ENCODE measurements at regions not wholly inside any gene's neighbourhood (a gene's known extent, or its start where the extent isn't known, plus 50 kb on each side); places are given as distances from the start of the nearest gene placed in this dataset.

DNA sequence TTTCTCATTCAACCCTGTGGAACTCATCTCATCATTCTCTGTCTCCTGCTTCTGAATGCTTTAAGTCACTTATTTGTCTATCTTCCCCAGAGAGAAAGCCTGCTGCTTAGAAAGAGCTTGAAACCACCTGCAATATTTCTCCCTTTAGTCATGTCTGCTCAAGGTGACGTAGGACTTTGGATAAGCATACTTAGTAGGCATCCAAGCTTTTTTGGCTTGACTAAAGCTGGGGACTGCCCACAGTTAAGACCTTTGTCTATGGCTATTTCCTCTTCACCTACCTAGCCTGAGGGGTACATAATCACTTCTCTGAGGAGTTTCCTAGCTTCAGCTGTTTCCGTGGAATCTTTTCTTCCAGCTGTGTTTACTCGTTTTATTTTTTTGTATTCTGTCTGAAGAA lies 665.8 kb upstream of the CAMK1G start:
- no peak for ATAC-seq (ENCODE audit: poor library complexity)
- Mint-ChIP-seq H3K4me1 (ENCODE audit: low read depth) (no peaks in the 10 kb centered on the region), H3K27me3 (no peaks in the 10 kb centered on the region), H3K4me3 (no peak overlapping the region), H3K36me3 (ENCODE audit: low read depth) (no peaks in the 10 kb centered on the region), H3K27ac (no peak overlapping the region), H3K9me3 (peaks cover 4% of the 10 kb centered on the region)
- Histone ChIP-seq H3K4me3 (ENCODE audit: low read length) (no peak overlapping the region), H3K9me3 (ENCODE audit: control insufficient read depth in 1 of 2, insufficient read depth in 1 of 2, low read length in 2 of 2) (no peaks in the 10 kb centered on the region), H3K27me3 (ENCODE audit: control insufficient read depth in 1 of 2, insufficient read depth in 2 of 2, low read length in 2 of 2) (no peaks in the 10 kb centered on the region), H3K36me3 (ENCODE audit: insufficient read depth, low read length) (no peaks in the 10 kb centered on the region), H3K27ac (ENCODE audit: low read depth in 1 of 2, low read length in 2 of 2) (no peak overlapping the region), H3K4me1 (ENCODE audit: insufficient read depth, low read length) (no peaks in the 10 kb centered on the region)
- POLR2A ChIA-PET: no interaction called here
- no peak for DNase-seq
- intact Hi-C loops (cut with DNase I, micrococcal nuclease): no loop called here
- CTCF ChIA-PET: no interaction called here
- TF ChIP-seq, protein P1, sequence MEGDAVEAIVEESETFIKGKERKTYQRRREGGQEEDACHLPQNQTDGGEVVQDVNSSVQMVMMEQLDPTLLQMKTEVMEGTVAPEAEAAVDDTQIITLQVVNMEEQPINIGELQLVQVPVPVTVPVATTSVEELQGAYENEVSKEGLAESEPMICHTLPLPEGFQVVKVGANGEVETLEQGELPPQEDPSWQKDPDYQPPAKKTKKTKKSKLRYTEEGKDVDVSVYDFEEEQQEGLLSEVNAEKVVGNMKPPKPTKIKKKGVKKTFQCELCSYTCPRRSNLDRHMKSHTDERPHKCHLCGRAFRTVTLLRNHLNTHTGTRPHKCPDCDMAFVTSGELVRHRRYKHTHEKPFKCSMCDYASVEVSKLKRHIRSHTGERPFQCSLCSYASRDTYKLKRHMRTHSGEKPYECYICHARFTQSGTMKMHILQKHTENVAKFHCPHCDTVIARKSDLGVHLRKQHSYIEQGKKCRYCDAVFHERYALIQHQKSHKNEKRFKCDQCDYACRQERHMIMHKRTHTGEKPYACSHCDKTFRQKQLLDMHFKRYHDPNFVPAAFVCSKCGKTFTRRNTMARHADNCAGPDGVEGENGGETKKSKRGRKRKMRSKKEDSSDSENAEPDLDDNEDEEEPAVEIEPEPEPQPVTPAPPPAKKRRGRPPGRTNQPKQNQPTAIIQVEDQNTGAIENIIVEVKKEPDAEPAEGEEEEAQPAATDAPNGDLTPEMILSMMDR (IDR thresholded peaks at IDR 0.05): no peak

DNA sequence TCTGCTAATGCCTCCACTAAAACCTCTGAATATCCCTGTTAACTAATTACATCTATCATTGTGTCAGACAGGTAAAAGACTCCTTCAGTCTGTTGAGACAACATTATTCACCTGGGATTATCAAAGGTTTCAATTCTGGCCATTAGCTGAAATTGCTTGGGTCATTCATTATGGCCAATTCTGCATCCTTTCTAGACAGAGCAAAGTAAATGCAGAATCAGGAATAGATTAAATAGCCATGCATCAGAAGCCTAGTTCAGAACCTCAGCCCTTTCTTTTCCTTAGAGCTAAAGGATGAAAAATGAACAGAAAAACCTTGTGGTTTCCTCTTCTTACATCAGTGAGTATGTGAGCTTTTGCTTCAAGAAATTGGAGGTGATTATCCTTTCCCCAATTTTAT lies 665.4 kb upstream of the CAMK1G start:
- Histone ChIP-seq H3K4me1 (ENCODE audit: insufficient read depth, low read length) (no peaks in the 10 kb centered on the region), H3K36me3 (ENCODE audit: insufficient read depth, low read length) (no peaks in the 10 kb centered on the region), H3K9me3 (ENCODE audit: control insufficient read depth in 1 of 2, insufficient read depth in 1 of 2, low read length in 2 of 2) (no peaks in the 10 kb centered on the region), H3K27me3 (ENCODE audit: control insufficient read depth in 1 of 2, insufficient read depth in 2 of 2, low read length in 2 of 2) (no peaks in the 10 kb centered on the region), H3K4me3 (ENCODE audit: low read length) (no peak overlapping the region), H3K27ac (ENCODE audit: low read depth in 1 of 2, low read length in 2 of 2) (no peak overlapping the region)
- intact Hi-C loops (cut with DNase I, micrococcal nuclease): no loop called here
- POLR2A ChIA-PET: no interaction called here
- ATAC-seq (ENCODE audit: poor library complexity): no peak
- H3K9me3 Mint-ChIP-seq: peaks cover 4% of the 10 kb centered on the region
- H3K27ac Mint-ChIP-seq: no peak overlapping the region
- no peak for DNase-seq
- no peaks in the 10 kb centered on the region for H3K4me1 Mint-ChIP-seq (ENCODE audit: low read depth)
- H3K27me3 Mint-ChIP-seq: no peaks in the 10 kb centered on the region
- no peaks in the 10 kb centered on the region for H3K36me3 Mint-ChIP-seq (ENCODE audit: low read depth)
- CTCF ChIA-PET: no interaction called here
- TF ChIP-seq, protein P1 (IDR thresholded peaks at IDR 0.05): no peak
- no peak overlapping the region for H3K4me3 Mint-ChIP-seq

DNA sequence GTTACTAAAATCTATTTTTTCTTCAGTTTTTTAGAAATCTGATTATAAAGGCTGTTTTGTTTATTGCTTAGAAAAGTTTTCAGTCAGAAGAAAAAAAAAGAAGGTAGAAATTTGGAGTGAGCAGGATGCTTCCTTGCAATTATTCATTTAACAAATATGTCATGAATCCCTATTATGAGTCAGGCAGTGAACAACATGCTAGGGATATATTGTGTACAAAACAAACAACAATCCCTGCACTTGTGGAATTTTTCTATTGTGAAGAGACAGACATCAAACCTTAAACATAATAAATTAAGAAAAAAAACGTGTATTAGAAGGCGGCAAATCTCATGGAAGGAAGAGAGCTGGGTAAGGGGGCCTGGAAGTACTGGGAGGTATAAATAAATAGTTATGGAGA lies 664.1 kb upstream of the CAMK1G start:
- no peaks in the 10 kb centered on the region for H3K4me1 ChIP-seq (ENCODE audit: insufficient read depth, low read length)

More for the DNA sequence above, 664.1 kb upstream of the CAMK1G start:
- Histone ChIP-seq H3K9me3 (ENCODE audit: control insufficient read depth in 1 of 2, insufficient read depth in 1 of 2, low read length in 2 of 2) (no peaks in the 10 kb centered on the region), H3K36me3 (ENCODE audit: insufficient read depth, low read length) (no peaks in the 10 kb centered on the region), H3K4me3 (ENCODE audit: low read length) (no peak overlapping the region), H3K27me3 (ENCODE audit: control insufficient read depth in 1 of 2, insufficient read depth in 2 of 2, low read length in 2 of 2) (no peaks in the 10 kb centered on the region), H3K27ac (ENCODE audit: low read depth in 1 of 2, low read length in 2 of 2) (no peak overlapping the region)
- Mint-ChIP-seq H3K27me3 (peaks cover 5% of the 10 kb centered on the region), H3K9me3 (peaks cover 4% of the 10 kb centered on the region), H3K27ac (no peak overlapping the region), H3K4me3 (no peak overlapping the region), H3K4me1 (ENCODE audit: low read depth) (no peaks in the 10 kb centered on the region), H3K36me3 (ENCODE audit: low read depth) (no peaks in the 10 kb centered on the region)
- POLR2A ChIA-PET: no interaction called here
- TF ChIP-seq, protein P1 (IDR thresholded peaks at IDR 0.05): no peak
- ATAC-seq (ENCODE audit: poor library complexity) (no peak), DNase-seq (no peak)
- CTCF ChIA-PET: no interaction called here
- intact Hi-C loops (cut with DNase I, micrococcal nuclease): no loop called here
